BLaER1 treated with 17β-estradiol and CSF1 and Interleukin-3, amounts not matched to agents 10 nM and 100 nM (cell line): ENCODE measurements at regions not wholly inside any gene's neighbourhood (a gene's known extent, or its start where the extent isn't known, plus 50 kb on each side); places are given as distances from the start of the nearest gene placed in this dataset.

Experiments used
- H3K27ac ChIP-seq, 11 experiments: shearing (Covaris generic); formaldehyde crosslinking; 2 replicates each; pipeline ENCODE4 v1.8.1; 2022
- H3K27me3 ChIP-seq, 11 experiments: shearing (Covaris generic); formaldehyde crosslinking; 2 replicates each; pipeline ENCODE4 v1.8.1; 2022
- H3K36me3 ChIP-seq, 11 experiments: shearing (Covaris generic); formaldehyde crosslinking; 2 replicates each; pipeline ENCODE4 v1.8.1; 2022
- H3K4me1 ChIP-seq, 10 experiments: shearing (Covaris generic); formaldehyde crosslinking; 2 replicates each; pipeline ENCODE4 v1.8.1; 2022
- H3K4me2 ChIP-seq, 11 experiments: shearing (Covaris generic); formaldehyde crosslinking; 2 replicates each; pipeline ENCODE4 v1.8.1; 2022
- H3K4me3 ChIP-seq, 10 experiments: shearing (Covaris generic); formaldehyde crosslinking; 2 replicates each; pipeline ENCODE4 v1.8.1; 2022
- H3K9ac ChIP-seq, 11 experiments: shearing (Covaris generic); formaldehyde crosslinking; 2 replicates each; pipeline ENCODE4 v1.8.1; 2022
- H3K9me3 ChIP-seq, 11 experiments: shearing (Covaris generic); formaldehyde crosslinking; replicated peaks in 1 of 11; 2 replicates each; pipeline ENCODE4 v1.8.1; 2022
- H4K20me1 ChIP-seq, 11 experiments: shearing (Covaris generic); formaldehyde crosslinking; 2 replicates each; pipeline ENCODE4 v1.8.1; 2022
- Cebpa-rat ChIP-seq, 11 experiments: shearing (Covaris generic); IDR thresholded peaks; 2 replicates each; pipeline ENCODE4 v1.8.1; 2022

GRCh38 chrX:13495232-13495631, 74.2 kb upstream of the EGFL6 start:
- Histone ChIP-seq H3K36me3 (no peaks in the 10 kb centered on the region), H3K9me3 (peaks cover 0 to 8% (median 0%) of the 10 kb centered on the region in 11 experiments; a peak in 5 of 22 replicates), H3K4me3 (no peak overlapping the region), H4K20me1 (no peaks in the 10 kb centered on the region), H3K27me3 (peaks cover 95 to 100% (median 99%) of the 10 kb centered on the region in 11 experiments), H3K27ac (peak overlapping the region in 4 of 11 experiments; percentile 18 to 35 (median 24); a peak in 4 of 22 replicates), H3K4me1 (peaks cover 0 to 13% (median 9%) of the 10 kb centered on the region in 10 experiments; a peak in 11 of 20 replicates), H3K4me2 (peak overlapping the region in 1 of 11 experiments; percentile 25; a peak in 2 of 22 replicates), H3K9ac (no peak overlapping the region)
- TF ChIP-seq Cebpa-rat (IDR thresholded peaks at IDR 0.05) = no peak

DNA sequence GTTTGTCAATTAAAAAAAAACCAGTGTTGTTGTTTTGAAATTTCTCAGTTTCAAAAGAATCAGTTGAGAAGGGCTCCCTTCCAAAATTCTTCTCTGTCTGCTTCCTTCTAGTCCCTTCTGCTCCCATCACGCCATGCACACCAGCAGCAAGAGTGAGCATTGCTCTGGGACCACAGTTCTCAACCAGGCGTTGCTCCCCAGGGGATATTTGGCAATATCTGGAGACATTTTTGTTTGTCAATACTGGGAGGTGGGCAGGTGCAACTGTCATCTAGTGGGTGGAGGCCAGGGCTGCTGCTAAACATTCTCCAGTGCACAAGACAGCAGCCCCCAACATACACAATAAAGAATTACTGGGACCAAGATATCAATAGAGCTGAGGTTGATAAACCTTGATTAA, 74.8 kb upstream of the EGFL6 start:
- peaks cover 0 to 20% (median 9%) of the 10 kb centered on the region in 10 experiments; a peak in 11 of 20 replicates for H3K4me1 ChIP-seq
- peak overlapping the region in 7 of 11 experiments; percentile 6 to 36 (median 21); a peak in 6 of 22 replicates for H3K4me2 ChIP-seq
- H3K9me3 ChIP-seq = peaks cover 0 to 8% (median 0%) of the 10 kb centered on the region in 11 experiments; a peak in 5 of 22 replicates
- no peak overlapping the region for H3K4me3 ChIP-seq
- no peaks in the 10 kb centered on the region for H4K20me1 ChIP-seq
- peak overlapping the region in 4 of 11 experiments; percentile 21 to 44 (median 38); a peak in 3 of 22 replicates for H3K27ac ChIP-seq
- peaks cover 95 to 100% (median 99%) of the 10 kb centered on the region in 11 experiments for H3K27me3 ChIP-seq
- TF ChIP-seq Cebpa-rat (IDR thresholded peaks at IDR 0.05) = no peak; a peak in 1 of 22 replicates
- no peaks in the 10 kb centered on the region for H3K36me3 ChIP-seq
- H3K9ac ChIP-seq = no peak overlapping the region

DNA sequence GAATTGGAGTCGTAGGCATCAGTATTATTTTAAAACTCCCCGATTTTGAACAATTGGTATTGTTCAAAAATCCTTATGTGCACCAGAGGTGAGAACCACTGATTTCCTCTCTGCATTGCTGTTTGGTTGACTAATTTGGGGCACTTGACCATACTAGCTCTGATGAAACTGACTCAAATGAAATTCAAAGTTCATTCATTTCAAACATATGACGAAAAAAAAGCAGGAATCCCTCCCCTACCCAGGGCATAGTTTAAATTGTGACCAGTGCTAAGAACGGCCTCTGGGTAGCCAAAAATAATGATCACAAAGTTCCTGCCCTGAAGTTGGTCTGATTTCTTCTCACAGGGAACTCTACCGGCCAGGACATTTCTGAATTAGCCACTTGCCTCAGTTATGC, 75.7 kb upstream of the EGFL6 start:
- Histone ChIP-seq H3K4me3 (no peak overlapping the region), H3K27me3 (peaks cover 97 to 100% (median 99%) of the 10 kb centered on the region in 11 experiments), H3K27ac (peak overlapping the region in 5 of 11 experiments; percentile 14 to 44 (median 20); a peak in 4 of 22 replicates), H3K4me2 (peak overlapping the region in 1 of 11 experiments; percentile 17; a peak in 1 of 22 replicates), H3K36me3 (no peaks in the 10 kb centered on the region), H4K20me1 (peaks cover 0 to 3% (median 0%) of the 10 kb centered on the region in 11 experiments; a peak in 1 of 22 replicates), H3K9ac (no peak overlapping the region), H3K4me1 (peaks cover 0 to 29% (median 10%) of the 10 kb centered on the region in 10 experiments; a peak in 11 of 20 replicates), H3K9me3 (peaks cover 0 to 8% (median 0%) of the 10 kb centered on the region in 11 experiments; a peak in 5 of 22 replicates)
- TF ChIP-seq Cebpa-rat (IDR thresholded peaks at IDR 0.05) = no peak

GRCh38 chrX:13492286-13492685, 77.1 kb upstream of the EGFL6 start:
- Histone ChIP-seq H3K27ac (no peak overlapping the region), H3K4me1 (peaks cover 8 to 41% (median 18%) of the 10 kb centered on the region in 10 experiments), H3K4me2 (no peak overlapping the region), H3K36me3 (no peaks in the 10 kb centered on the region), H3K9ac (no peak overlapping the region), H4K20me1 (peaks cover 0 to 4% (median 0%) of the 10 kb centered on the region in 11 experiments; a peak in 1 of 22 replicates), H3K27me3 (peaks cover 90 to 99% (median 96%) of the 10 kb centered on the region in 11 experiments), H3K9me3 (peaks cover 0 to 8% (median 0%) of the 10 kb centered on the region in 11 experiments; a peak in 5 of 22 replicates), H3K4me3 (no peak overlapping the region)
- TF ChIP-seq Cebpa-rat (IDR thresholded peaks at IDR 0.05) = no peak

- Histone ChIP-seq H3K27me3 (peaks cover 92 to 100% (median 97%) of the 10 kb centered on the region in 11 experiments), H3K9ac (no peak overlapping the region), H3K4me2 (peak overlapping the region in 2 of 11 experiments; percentile 26 to 44; a peak in 4 of 22 replicates), H3K4me3 (no peak overlapping the region), H3K9me3 (peaks cover 0 to 8% (median 0%) of the 10 kb centered on the region in 11 experiments; a peak in 5 of 22 replicates), H3K27ac (no peak overlapping the region; a peak in 1 of 22 replicates), H4K20me1 (peaks cover 0 to 4% (median 0%) of the 10 kb centered on the region in 11 experiments; a peak in 1 of 22 replicates), H3K36me3 (no peaks in the 10 kb centered on the region), H3K4me1 (peaks cover 17 to 53% (median 28%) of the 10 kb centered on the region in 10 experiments)
- no peak for TF ChIP-seq Cebpa-rat (IDR thresholded peaks at IDR 0.05)
Observed at GRCh38 chrX:13491061-13491460, 78.3 kb upstream of the EGFL6 start.

- H3K9me3 ChIP-seq = peaks cover 0 to 8% (median 0%) of the 10 kb centered on the region in 11 experiments; a peak in 5 of 22 replicates
- H3K27ac ChIP-seq = peak overlapping the region in 2 of 11 experiments; percentile 3 to 91; a peak in 2 of 22 replicates
- no peaks in the 10 kb centered on the region for H3K36me3 ChIP-seq
- H4K20me1 ChIP-seq = peaks cover 0 to 4% (median 0%) of the 10 kb centered on the region in 11 experiments; a peak in 1 of 22 replicates
- H3K27me3 ChIP-seq = peaks cover 92 to 100% (median 97%) of the 10 kb centered on the region in 11 experiments
- H3K4me1 ChIP-seq = peaks cover 17 to 62% (median 24%) of the 10 kb centered on the region in 10 experiments
- H3K9ac ChIP-seq = no peak overlapping the region
- TF ChIP-seq Cebpa-rat (IDR thresholded peaks at IDR 0.05) = no peak
- peak overlapping the region in 2 of 11 experiments; percentile 12 to 44; a peak in 4 of 22 replicates for H3K4me2 ChIP-seq
- no peak overlapping the region for H3K4me3 ChIP-seq
Observed at GRCh38 chrX:13489454-13489853, 79.9 kb upstream of the EGFL6 start.

DNA sequence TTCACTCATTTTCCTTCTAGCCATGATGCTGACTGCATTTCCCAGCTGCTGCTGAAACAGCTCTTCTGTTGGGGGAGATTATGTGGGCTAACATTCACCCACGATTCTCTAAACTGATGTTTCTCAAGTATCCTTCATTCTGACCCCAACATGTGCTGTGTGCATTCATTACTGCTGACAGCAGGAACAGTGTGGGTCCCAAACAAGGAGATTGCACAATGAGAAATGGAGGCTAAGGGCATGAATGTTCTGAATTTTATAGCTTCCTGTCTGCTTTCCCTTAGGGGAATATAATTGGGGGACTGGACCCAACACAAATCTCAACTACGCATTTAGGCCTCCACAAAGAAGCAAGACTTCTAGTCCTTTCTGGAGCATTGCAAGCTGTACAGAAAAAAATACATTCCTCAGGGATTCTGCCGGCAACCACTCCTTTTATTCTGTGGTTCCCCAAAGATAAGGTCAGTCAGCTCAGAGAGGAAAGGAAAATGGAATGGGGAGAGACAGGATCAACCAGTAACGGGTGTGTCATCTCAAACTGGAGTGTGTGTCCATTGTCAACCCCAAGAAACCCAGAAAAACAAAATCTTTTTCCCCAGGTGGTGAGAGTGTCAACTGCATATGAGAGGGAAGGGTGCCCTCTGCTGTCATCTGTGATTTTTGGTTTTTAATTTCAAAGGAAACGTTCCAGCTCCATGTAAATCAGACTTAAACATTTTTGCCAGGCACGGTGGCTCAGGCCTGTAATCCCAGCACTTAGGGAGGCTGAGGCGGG, 81.5 kb upstream of the EGFL6 start:
- H3K4me3 ChIP-seq = no peak overlapping the region
- H3K4me2 ChIP-seq = peak overlapping the region; percentile 25 to 67 (median 52)
- H4K20me1 ChIP-seq = peaks cover 0 to 4% (median 0%) of the 10 kb centered on the region in 11 experiments; a peak in 1 of 22 replicates
- H3K9me3 ChIP-seq = peaks cover 0 to 16% (median 0%) of the 10 kb centered on the region in 11 experiments; a peak in 6 of 22 replicates
- peak in 6 of 11 experiments; percentile 31 to 79 (median 58); a peak in 6 of 22 replicates for TF ChIP-seq Cebpa-rat (IDR thresholded peaks at IDR 0.05)
- H3K27me3 ChIP-seq = peaks cover 92 to 100% (median 97%) of the 10 kb centered on the region in 11 experiments
- peak overlapping the region; percentile 68 to 91 (median 81) for H3K27ac ChIP-seq
- H3K36me3 ChIP-seq = no peaks in the 10 kb centered on the region
- peak overlapping the region; percentile 59 to 79 (median 69); a peak in 21 of 22 replicates for H3K9ac ChIP-seq
- H3K4me1 ChIP-seq = peaks cover 17 to 62% (median 20%) of the 10 kb centered on the region in 10 experiments

GRCh38 chrX:13485167-13485566, 84.2 kb upstream of the EGFL6 start:
- H3K4me1 ChIP-seq = peaks cover 17 to 48% (median 20%) of the 10 kb centered on the region in 10 experiments
- no peak for TF ChIP-seq Cebpa-rat (IDR thresholded peaks at IDR 0.05)

More at GRCh38 chrX:13485167-13485566, 84.2 kb upstream of the EGFL6 start:
- H3K4me3 ChIP-seq = no peak overlapping the region
- no peak overlapping the region for H3K27ac ChIP-seq
- H3K36me3 ChIP-seq = no peaks in the 10 kb centered on the region
- peaks cover 86 to 98% (median 93%) of the 10 kb centered on the region in 11 experiments for H3K27me3 ChIP-seq
- H3K4me2 ChIP-seq = no peak overlapping the region
- H3K9me3 ChIP-seq = peaks cover 0 to 13% (median 0%) of the 10 kb centered on the region in 11 experiments; a peak in 2 of 22 replicates
- no peak overlapping the region for H3K9ac ChIP-seq
- peaks cover 0 to 4% (median 0%) of the 10 kb centered on the region in 11 experiments; a peak in 1 of 22 replicates for H4K20me1 ChIP-seq
